Brain microvascular endothelial cell (primary cell): ENCODE measurements at regions not wholly inside any gene's neighbourhood (a gene's known extent, or its start where the extent isn't known, plus 50 kb on each side); places are given as distances from the start of the nearest gene placed in this dataset.

Experiments
- DNase-seq: peaks from one replicate; pipeline ENCODE4 v3.0.0-alpha.2; 2020
- H3K27ac ChIP-seq: fragments of 250-450 bp; sonication (Bioruptor Pico); 2 replicates; pipeline ENCODE4 v1.5.1; 2020; ENCODE audit warnings: mild to moderate bottlenecking, moderate library complexity
- H3K27me3 ChIP-seq: fragments of 250-450 bp; sonication (Bioruptor Pico); replicated peaks from 2 replicates; pipeline ENCODE4 v1.5.1; 2020; ENCODE audit warnings: mild to moderate bottlenecking
- H3K36me3 ChIP-seq: fragments of 250-450 bp; sonication (Bioruptor Pico); replicated peaks from 2 replicates; pipeline ENCODE4 v1.5.1; 2020; ENCODE audit warnings: mild to moderate bottlenecking
- H3K4me3 ChIP-seq: 2 replicates; pipeline ENCODE4 v1.5.1; 2011; ENCODE audit warnings: low read depth, mild to moderate bottlenecking, control low read depth, low read length, moderate library complexity
- CTCF ChIP-seq: IDR thresholded peaks from 2 replicates; pipeline ENCODE4 v1.5.1; 2011; ENCODE audit warnings: low read depth, mild to moderate bottlenecking, moderate library complexity, low read length, control low read depth, inconsistent platforms; ENCODE audit errors: missing control alignments
- in situ Hi-C: cut with HindIII; loops from 2 replicates; pipeline ENCODE4 v1.10.0; 2017; ENCODE audit warnings: low sequenced_read_pairs, low pct_ligation_motif_present

DNA sequence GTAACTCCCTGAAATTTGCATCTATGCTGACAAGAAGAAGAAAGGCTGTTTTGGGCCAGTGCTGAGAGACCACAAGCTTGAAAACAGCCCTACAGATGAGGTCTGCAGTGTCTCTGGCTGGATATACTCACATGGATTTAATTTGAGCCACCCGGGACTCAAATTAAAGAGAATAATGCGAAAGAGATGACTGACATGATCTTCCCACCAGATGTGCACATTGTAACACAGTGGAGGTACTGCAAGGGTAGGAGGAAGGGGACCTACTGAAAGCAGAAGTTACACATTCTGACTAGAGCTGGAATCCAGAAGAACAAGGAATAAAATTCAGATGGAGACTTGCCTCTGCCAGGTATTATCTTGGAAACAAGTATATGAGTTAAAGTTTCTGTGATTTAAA lies 728.3 kb upstream of the SGO1 start:
- H3K27ac ChIP-seq, result no peak overlapping the region
- in situ Hi-C loops, result no loop called here
- H3K36me3 ChIP-seq, result no peaks in the 10 kb centered on the region
- H3K4me3 ChIP-seq, result no peak overlapping the region
- DNase-seq, result no peak
- no peaks in the 10 kb centered on the region for H3K27me3 ChIP-seq
- TF ChIP-seq CTCF, result no peak

- in situ Hi-C loops, result no loop called here
- H3K36me3 ChIP-seq, result no peaks in the 10 kb centered on the region
- no peak overlapping the region for H3K4me3 ChIP-seq
- H3K27ac ChIP-seq, result no peak overlapping the region
- TF ChIP-seq CTCF, result no peak
- no peak for DNase-seq
- H3K27me3 ChIP-seq, result no peaks in the 10 kb centered on the region
Measured at GRCh38 chr3:20912406-20912805, 726.4 kb upstream of the SGO1 start.

GRCh38 chr3:20909511-20909910 lies 723.5 kb upstream of the SGO1 start:
- no peak for TF ChIP-seq CTCF
- no peaks in the 10 kb centered on the region for H3K36me3 ChIP-seq
- no peaks in the 10 kb centered on the region for H3K27me3 ChIP-seq
- no peak for DNase-seq
- no peak overlapping the region for H3K4me3 ChIP-seq
- in situ Hi-C loops, result no loop called here
- no peak overlapping the region for H3K27ac ChIP-seq

DNA sequence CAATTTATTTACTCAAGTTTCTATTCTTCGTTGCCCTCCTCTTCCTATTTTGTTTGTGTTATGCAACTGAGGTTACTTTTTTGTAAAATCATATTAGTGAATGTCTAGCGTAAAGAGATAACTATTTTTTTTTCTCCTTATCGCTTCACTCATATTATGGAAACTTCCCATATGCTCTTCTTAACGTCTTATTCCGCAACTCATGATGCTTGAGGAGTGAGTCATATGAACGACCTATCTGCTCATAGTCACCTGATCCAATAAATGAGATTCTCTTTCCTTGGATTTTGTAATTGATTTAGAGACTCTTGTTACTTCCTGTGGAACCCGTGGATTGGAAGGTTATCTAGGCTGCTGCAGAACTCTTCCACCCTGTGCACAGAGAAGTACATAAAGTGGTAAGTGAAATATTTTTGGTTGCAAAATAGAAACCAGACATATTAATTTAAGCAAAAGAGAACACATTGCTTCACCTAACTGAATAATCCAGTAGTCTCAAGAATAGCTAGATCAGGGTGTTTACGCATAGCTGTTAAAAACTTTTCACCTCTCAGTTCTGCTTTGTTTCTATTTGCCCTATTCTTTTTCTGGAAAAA lies 719.3 kb upstream of the SGO1 start:
- no peak overlapping the region for H3K27ac ChIP-seq
- H3K27me3 ChIP-seq, result no peaks in the 10 kb centered on the region
- TF ChIP-seq CTCF, result no peak
- no peak overlapping the region for H3K4me3 ChIP-seq
- no peak for DNase-seq
- in situ Hi-C loops, result no loop called here
- no peaks in the 10 kb centered on the region for H3K36me3 ChIP-seq

- in situ Hi-C loops, result no loop called here
- Histone ChIP-seq H3K4me3 (no peak overlapping the region), H3K36me3 (no peaks in the 10 kb centered on the region), H3K27me3 (no peaks in the 10 kb centered on the region), H3K27ac (no peak overlapping the region)
- no peak for TF ChIP-seq CTCF
- DNase-seq, result no peak
Measured at GRCh38 chr3:20904671-20905070, 718.7 kb upstream of the SGO1 start.

DNA sequence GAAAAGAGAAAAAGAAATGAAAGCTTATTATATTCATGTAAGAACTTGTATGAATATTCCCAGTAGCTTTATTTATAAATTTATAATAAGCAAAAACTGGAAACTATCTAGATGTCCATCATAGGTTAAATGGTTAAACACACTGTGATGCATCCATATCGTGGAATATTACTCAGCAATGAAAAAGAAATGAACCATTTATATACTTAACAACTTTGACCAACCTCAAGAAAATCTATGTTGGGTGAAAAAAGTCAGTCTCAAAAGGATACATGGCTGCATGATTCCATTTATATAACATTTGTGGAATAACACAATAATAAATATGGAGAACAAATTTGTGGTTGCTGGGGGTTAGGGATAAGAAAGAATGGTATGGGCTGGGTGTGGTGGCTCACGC lies 713.0 kb upstream of the SGO1 start:
- H3K4me3 ChIP-seq, result no peak overlapping the region
- H3K27me3 ChIP-seq, result no peaks in the 10 kb centered on the region
- no peak for DNase-seq
- in situ Hi-C loops, result no loop called here
- no peak for TF ChIP-seq CTCF
- H3K27ac ChIP-seq, result no peak overlapping the region
- H3K36me3 ChIP-seq, result no peaks in the 10 kb centered on the region
